ENCODE measurements at regions not wholly inside any gene's neighbourhood (a gene's known extent, or its start where the extent isn't known, plus 50 kb on each side); places are given as distances from the start of the nearest gene placed in this dataset.

- no peak overlapping the region for H3K9ac ChIP-seq (ENCODE audit: low read length)
- no peak overlapping the region for H3K4me2 ChIP-seq (ENCODE audit: low read length)
- H3K9me2 ChIP-seq (ENCODE audit: insufficient read depth, low read length): no peaks in the 10 kb centered on the region
- peaks cover 3% of the 10 kb centered on the region for H3F3A ChIP-seq (ENCODE audit: insufficient read depth, low read length, poor library complexity, severe bottlenecking)
- no peaks in the 10 kb centered on the region for H3K27me3 ChIP-seq (ENCODE audit: insufficient read depth, low read depth, low read length)
- H2AFZ ChIP-seq (ENCODE audit: low read depth, low read length): no peak overlapping the region
- no peak overlapping the region for H3K4me3 ChIP-seq (ENCODE audit: low read length)
- H3K36me3 ChIP-seq (ENCODE audit: insufficient read depth, low read length): no peaks in the 10 kb centered on the region
- no peaks in the 10 kb centered on the region for H3K9me3 ChIP-seq (ENCODE audit: low read length)
- no peaks in the 10 kb centered on the region for H4K20me1 ChIP-seq (ENCODE audit: insufficient read depth)
- TF ChIP-seq POLR2AphosphoS5 (IDR thresholded peaks at IDR 0.05) (no peak), CTCF (IDR thresholded peaks at IDR 0.05; ENCODE audit: poor library complexity, severe bottlenecking) (no peak), MXI1 (conservative IDR thresholded peaks at IDR 0.05; ENCODE audit: poor library complexity, severe bottlenecking) (no peak), TAF1 (IDR thresholded peaks at IDR 0.05; ENCODE audit: low read depth) (no peak)
- no peak overlapping the region for H3K27ac ChIP-seq (ENCODE audit: low read length)
- H3K79me2 ChIP-seq (replicated peaks; ENCODE audit: insufficient read depth, low read length): no peaks in the 10 kb centered on the region
These were observed 141.3 kb upstream of the MINDY3 start for GRCh38 chr10:16001581-16001980.

- H3K27ac ChIP-seq (ENCODE audit: low read length): no peak overlapping the region
- H3K9ac ChIP-seq (ENCODE audit: low read length): no peak overlapping the region
- H4K20me1 ChIP-seq (ENCODE audit: insufficient read depth): no peaks in the 10 kb centered on the region
- H3K27me3 ChIP-seq (ENCODE audit: insufficient read depth, low read depth, low read length): no peaks in the 10 kb centered on the region
- no peaks in the 10 kb centered on the region for H3K9me2 ChIP-seq (ENCODE audit: insufficient read depth, low read length)
- H2AFZ ChIP-seq (ENCODE audit: low read depth, low read length): no peak overlapping the region
- no peak overlapping the region for H3K4me3 ChIP-seq (ENCODE audit: low read length)
- TF ChIP-seq EZH2 (IDR thresholded peaks at IDR 0.05; ENCODE audit: borderline replicate concordance, insufficient read depth, low read length, poor library complexity, severe bottlenecking): no peak
- TF ChIP-seq SMC3 (conservative IDR thresholded peaks at IDR 0.05; ENCODE audit: poor library complexity): no peak
- TF ChIP-seq POLR2AphosphoS5 (IDR thresholded peaks at IDR 0.05): no peak
- no peak for TF ChIP-seq RAD21 (conservative IDR thresholded peaks at IDR 0.05)
- no peak for TF ChIP-seq TAF1 (IDR thresholded peaks at IDR 0.05; ENCODE audit: low read depth)
- no peak for TF ChIP-seq EP300 (conservative IDR thresholded peaks at IDR 0.05; ENCODE audit: poor library complexity, severe bottlenecking)
- TF ChIP-seq CTCF (IDR thresholded peaks at IDR 0.05; ENCODE audit: poor library complexity, severe bottlenecking): no peak
- TF ChIP-seq MXI1 (conservative IDR thresholded peaks at IDR 0.05; ENCODE audit: poor library complexity, severe bottlenecking): no peak
- TF ChIP-seq, protein P1, sequence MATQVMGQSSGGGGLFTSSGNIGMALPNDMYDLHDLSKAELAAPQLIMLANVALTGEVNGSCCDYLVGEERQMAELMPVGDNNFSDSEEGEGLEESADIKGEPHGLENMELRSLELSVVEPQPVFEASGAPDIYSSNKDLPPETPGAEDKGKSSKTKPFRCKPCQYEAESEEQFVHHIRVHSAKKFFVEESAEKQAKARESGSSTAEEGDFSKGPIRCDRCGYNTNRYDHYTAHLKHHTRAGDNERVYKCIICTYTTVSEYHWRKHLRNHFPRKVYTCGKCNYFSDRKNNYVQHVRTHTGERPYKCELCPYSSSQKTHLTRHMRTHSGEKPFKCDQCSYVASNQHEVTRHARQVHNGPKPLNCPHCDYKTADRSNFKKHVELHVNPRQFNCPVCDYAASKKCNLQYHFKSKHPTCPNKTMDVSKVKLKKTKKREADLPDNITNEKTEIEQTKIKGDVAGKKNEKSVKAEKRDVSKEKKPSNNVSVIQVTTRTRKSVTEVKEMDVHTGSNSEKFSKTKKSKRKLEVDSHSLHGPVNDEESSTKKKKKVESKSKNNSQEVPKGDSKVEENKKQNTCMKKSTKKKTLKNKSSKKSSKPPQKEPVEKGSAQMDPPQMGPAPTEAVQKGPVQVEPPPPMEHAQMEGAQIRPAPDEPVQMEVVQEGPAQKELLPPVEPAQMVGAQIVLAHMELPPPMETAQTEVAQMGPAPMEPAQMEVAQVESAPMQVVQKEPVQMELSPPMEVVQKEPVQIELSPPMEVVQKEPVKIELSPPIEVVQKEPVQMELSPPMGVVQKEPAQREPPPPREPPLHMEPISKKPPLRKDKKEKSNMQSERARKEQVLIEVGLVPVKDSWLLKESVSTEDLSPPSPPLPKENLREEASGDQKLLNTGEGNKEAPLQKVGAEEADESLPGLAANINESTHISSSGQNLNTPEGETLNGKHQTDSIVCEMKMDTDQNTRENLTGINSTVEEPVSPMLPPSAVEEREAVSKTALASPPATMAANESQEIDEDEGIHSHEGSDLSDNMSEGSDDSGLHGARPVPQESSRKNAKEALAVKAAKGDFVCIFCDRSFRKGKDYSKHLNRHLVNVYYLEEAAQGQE (IDR thresholded peaks at IDR 0.05; ENCODE audit: borderline replicate concordance): no peak
- no peaks in the 10 kb centered on the region for H3K9me3 ChIP-seq (ENCODE audit: low read length)
- no peaks in the 10 kb centered on the region for H3F3A ChIP-seq (ENCODE audit: insufficient read depth, low read length, poor library complexity, severe bottlenecking)
- no peaks in the 10 kb centered on the region for H3K36me3 ChIP-seq (ENCODE audit: insufficient read depth, low read length)
- H3K4me2 ChIP-seq (ENCODE audit: low read length): no peak overlapping the region
- H3K79me2 ChIP-seq (replicated peaks; ENCODE audit: insufficient read depth, low read length): no peaks in the 10 kb centered on the region
These were observed 149.5 kb upstream of the MINDY3 start for GRCh38 chr10:16009785-16010184.
